HEK293T (cell line): ENCODE measurements at regions not wholly inside any gene's neighbourhood (a gene's known extent, or its start where the extent isn't known, plus 50 kb on each side); places are given as distances from the start of the nearest gene placed in this dataset.

ENCODE experiments used
- CTCF ChIA-PET: fragments of 350-600 bp; formaldehyde crosslinking; extraction: SDS; loops from one replicate; lab custom pipeline; 2021; ENCODE audit warnings: antibody characterized with exemption, inconsistent platforms; lab: Yijun Ruan, JAX
- POLR2A ChIA-PET: fragments of 350-600 bp; formaldehyde crosslinking; extraction: SDS; loops from one replicate; lab custom pipeline; 2020; ENCODE audit warnings: antibody characterized with exemption, inconsistent platforms; lab: Yijun Ruan, JAX
- DNase-seq: peaks from one replicate; pipeline ENCODE4 v3.0.0; 2012; ENCODE audit warnings: mixed read lengths; ENCODE audit errors: extremely low spot score
- ARNT ChIP-seq: fragments of 450-650 bp; IDR thresholded peaks from 2 replicates; pipeline ENCODE4 v1.6.1; 2017; ENCODE audit warnings: mild to moderate bottlenecking
- BHLHE40 ChIP-seq: fragments of 450-650 bp; IDR thresholded peaks from 2 replicates; pipeline ENCODE4 v1.6.1; 2016; ENCODE audit warnings: mild to moderate bottlenecking, moderate library complexity, borderline replicate concordance
- CTBP1 ChIP-seq: fragments of 450-650 bp; IDR thresholded peaks from 2 replicates; pipeline ENCODE4 v1.6.1; 2016; ENCODE audit warnings: borderline replicate concordance
- ELF4 ChIP-seq: fragments of 450-650 bp; IDR thresholded peaks from 2 replicates; pipeline ENCODE4 v1.6.1; 2017; ENCODE audit warnings: antibody characterized with exemption
- FOXA1 ChIP-seq: fragments of 450-650 bp; IDR thresholded peaks from 2 replicates; pipeline ENCODE4 v1.6.1; 2016; ENCODE audit warnings: mild to moderate bottlenecking
- FOXK2 ChIP-seq: fragments of 450-650 bp; IDR thresholded peaks from 2 replicates; pipeline ENCODE4 v1.6.1; 2016; ENCODE audit warnings: mild to moderate bottlenecking
- FOXM1 ChIP-seq: fragments of 450-650 bp; IDR thresholded peaks from 2 replicates; pipeline ENCODE4 v1.6.1; 2017; ENCODE audit warnings: mild to moderate bottlenecking, borderline replicate concordance
- HDGF ChIP-seq: fragments of 450-650 bp; IDR thresholded peaks from 2 replicates; pipeline ENCODE4 v1.6.1; 2017; ENCODE audit warnings: antibody characterized with exemption, borderline replicate concordance
- L3MBTL2 ChIP-seq: fragments of 450-650 bp; conservative IDR thresholded peaks from 2 replicates; pipeline ENCODE4 v1.6.1; 2016; ENCODE audit warnings: mild to moderate bottlenecking
- LEF1 ChIP-seq: fragments of 450-650 bp; IDR thresholded peaks from 2 replicates; pipeline ENCODE4 v1.6.1; 2017; ENCODE audit warnings: mild to moderate bottlenecking, borderline replicate concordance
- NFRKB ChIP-seq: fragments of 450-650 bp; IDR thresholded peaks from 2 replicates; pipeline ENCODE4 v1.6.1; 2016; ENCODE audit warnings: mild to moderate bottlenecking, moderate library complexity
- SP1 ChIP-seq: fragments of 450-650 bp; IDR thresholded peaks from 2 replicates; pipeline ENCODE4 v1.6.1; 2017
- SUZ12 ChIP-seq: fragments of 450-650 bp; IDR thresholded peaks from 2 replicates; pipeline ENCODE4 v1.6.1; 2016; ENCODE audit warnings: mild to moderate bottlenecking
- TARDBP ChIP-seq: fragments of 450-650 bp; IDR thresholded peaks from 2 replicates; pipeline ENCODE4 v1.6.1; 2016
- ZNF384 ChIP-seq: fragments of 450-650 bp; IDR thresholded peaks from 2 replicates; pipeline ENCODE4 v1.6.1; 2016
- TF ChIP-seq, protein P1 (sequence below): fragments of 450-650 bp; IDR thresholded peaks from 2 replicates; pipeline ENCODE4 v1.6.1; 2016

DNA sequence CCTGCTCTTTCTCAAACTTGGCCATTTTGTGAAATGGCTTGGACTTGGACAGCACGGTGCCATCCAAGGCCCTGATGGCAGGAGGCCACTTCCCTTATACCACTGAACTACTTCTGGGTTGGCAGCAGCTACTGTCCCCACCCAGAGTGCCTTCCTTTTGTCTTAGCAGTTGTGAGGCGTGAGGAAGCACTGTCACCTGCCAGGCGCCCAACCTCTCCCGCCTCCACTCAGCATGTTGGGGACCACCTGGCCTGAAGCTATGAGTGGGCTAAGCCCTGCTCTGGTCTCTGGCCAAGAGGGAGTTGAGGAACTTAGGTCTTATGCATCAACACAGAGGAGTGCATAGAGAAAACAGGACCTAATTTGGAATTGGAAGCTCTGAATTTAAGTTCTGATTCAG is 276.0 kb downstream of the ENC1 start:
- ChIA-PET POLR2A (no interaction called here), CTCF (no interaction called here)
- TF ChIP-seq L3MBTL2 (no peak), SP1 (no peak), ELF4 (no peak), TARDBP (no peak), BHLHE40 (no peak), FOXK2 (no peak), HDGF (no peak), NFRKB (no peak)
- no peak for DNase-seq

GRCh38 chr5:74363603-74364205 is 276.8 kb downstream of the ENC1 start:
- DNase-seq: no peak
- CTCF ChIA-PET: no interaction called here
- TF ChIP-seq LEF1 (no peak), ZNF384 (no peak)
- POLR2A ChIA-PET: no interaction called here

GRCh38 chr5:74361406-74362358 is 278.8 kb downstream of the ENC1 start:
- ChIA-PET CTCF (no interaction called here), POLR2A (no interaction called here)
- no peak for TF ChIP-seq L3MBTL2
- no peak for TF ChIP-seq CTBP1
- no peak for TF ChIP-seq TARDBP
- no peak for TF ChIP-seq FOXM1
- TF ChIP-seq SP1: no peak
- TF ChIP-seq ELF4: no peak
- DNase-seq: no peak

DNA sequence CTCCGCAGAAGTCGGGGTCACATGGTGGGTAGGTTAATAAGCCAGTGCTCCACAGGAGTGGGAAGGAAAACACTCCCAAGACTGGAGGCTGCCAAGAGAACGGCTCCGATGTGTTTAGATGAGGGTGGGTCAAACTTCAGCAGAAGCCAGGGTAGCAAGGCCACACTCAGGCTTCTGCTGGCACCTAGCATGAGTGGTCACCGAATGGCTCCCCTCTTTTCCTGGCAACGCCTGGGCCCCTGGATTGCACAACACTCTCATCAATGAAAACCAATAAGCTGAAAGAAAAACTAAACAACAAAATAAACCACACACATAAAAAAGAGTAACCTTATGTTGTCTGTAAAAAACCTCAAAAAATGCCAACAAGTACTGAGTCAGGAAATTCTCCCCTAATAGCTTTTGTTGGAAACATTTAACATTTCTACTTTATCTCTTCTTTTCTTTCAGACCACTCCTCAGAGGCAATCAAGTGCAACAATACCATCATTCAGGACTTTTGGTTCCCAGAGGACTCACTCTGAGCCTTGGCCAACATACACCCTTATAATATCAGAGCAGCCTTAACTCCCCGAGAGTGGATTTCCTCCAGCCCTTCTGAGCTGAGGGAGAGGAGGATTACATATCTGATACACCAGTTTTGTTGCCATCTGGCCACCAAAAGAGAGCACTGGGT is 279.9 kb downstream of the ENC1 start:
- CTCF ChIA-PET: interaction anchor here (0.6 kb wide), 1 partner anchor 230 kb away, joined by 3 read pairs; no protein-coding TSS in a partner anchor
- TF ChIP-seq HDGF (no peak), SUZ12 (no peak), LEF1 (no peak), CTBP1 (no peak), FOXK2 (no peak), ARNT (no peak), TARDBP (no peak), SP1 (no peak), ZNF384 (no peak), FOXM1 (no peak)
- TF ChIP-seq, protein P1, sequence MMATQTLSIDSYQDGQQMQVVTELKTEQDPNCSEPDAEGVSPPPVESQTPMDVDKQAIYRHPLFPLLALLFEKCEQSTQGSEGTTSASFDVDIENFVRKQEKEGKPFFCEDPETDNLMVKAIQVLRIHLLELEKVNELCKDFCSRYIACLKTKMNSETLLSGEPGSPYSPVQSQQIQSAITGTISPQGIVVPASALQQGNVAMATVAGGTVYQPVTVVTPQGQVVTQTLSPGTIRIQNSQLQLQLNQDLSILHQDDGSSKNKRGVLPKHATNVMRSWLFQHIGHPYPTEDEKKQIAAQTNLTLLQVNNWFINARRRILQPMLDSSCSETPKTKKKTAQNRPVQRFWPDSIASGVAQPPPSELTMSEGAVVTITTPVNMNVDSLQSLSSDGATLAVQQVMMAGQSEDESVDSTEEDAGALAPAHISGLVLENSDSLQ: no peak
- POLR2A ChIA-PET: no interaction called here
- DNase-seq: no peak

DNA sequence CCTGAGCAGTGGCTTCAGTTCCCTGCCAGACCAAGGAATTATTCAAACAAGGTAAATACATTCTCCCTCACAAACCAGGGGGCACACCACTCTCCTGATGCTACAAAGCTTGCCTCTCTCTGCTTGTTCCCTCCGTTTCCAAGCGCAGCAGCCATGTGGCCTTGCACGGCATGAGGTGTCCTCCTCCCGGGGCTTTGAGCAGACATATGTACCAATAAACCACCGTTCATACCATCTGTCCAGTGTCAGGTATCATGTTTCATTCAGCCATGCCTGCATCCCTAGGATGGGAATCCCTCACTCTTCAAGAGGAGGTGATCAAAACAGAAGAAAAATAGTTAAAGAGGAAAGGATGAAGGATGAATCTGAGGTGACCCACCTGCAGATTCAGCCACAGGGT is 282.7 kb downstream of the ENC1 start:
- no peak for DNase-seq
- ChIA-PET POLR2A (no interaction called here), CTCF (no interaction called here)
- no peak for TF ChIP-seq ELF4

DNA sequence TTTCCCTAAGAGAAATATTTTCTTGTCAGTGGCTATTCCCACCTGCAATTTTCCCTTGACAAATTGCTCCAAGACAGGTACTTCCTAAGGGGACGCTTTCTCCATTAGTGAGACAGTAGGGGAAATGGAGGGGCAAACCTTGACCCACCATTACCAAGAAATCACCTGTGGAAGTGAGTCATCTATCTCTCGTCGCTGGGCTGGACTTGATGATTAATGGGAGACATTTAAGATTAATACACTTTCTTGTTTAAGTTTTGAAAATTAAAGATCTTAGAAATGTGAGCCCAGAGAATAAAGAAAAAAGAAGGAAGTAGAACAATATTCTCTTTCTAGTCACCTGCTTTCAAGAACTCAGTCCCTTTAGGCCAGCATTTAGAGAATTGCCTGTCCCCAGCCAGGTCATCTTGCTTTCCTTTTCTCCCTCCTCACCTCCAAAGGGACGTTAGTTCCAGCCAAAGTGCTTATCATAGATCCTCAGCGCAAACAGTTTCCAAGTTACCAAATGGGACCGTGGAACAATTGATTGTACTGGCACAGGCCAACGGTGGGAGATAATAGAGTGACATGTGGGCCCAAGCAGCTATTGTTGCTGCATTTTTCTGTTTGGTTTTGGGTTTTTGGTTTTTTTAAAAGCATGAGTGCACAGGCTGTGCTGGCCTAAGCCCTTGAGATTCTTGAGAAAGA is 284.4 kb downstream of the ENC1 start:
- TF ChIP-seq FOXA1 (no peak), FOXK2 (no peak), ZNF384 (no peak), FOXM1 (no peak), L3MBTL2 (no peak), TARDBP (no peak), NFRKB (no peak), SP1 (no peak), BHLHE40 (no peak), ELF4 (no peak), LEF1 (no peak), ARNT (no peak), SUZ12 (no peak), CTBP1 (no peak), HDGF (no peak)
- TF ChIP-seq, protein P1: no peak
- no peak for DNase-seq
- CTCF ChIA-PET: no interaction called here
- POLR2A ChIA-PET: no interaction called here
